Epithelial cell of esophagus (primary cell): ENCODE measurements at regions not wholly inside any gene's neighbourhood (a gene's known extent, or its start where the extent isn't known, plus 50 kb on each side); places are given as distances from the start of the nearest gene placed in this dataset.

Experiments used
- DNase-seq: peaks from one replicate; pipeline ENCODE4 v3.0.0; 2010; ENCODE audit warnings: low read depth
- H3K4me3 ChIP-seq: 2 replicates; pipeline ENCODE4 v1.5.1; 2011; ENCODE audit warnings: mild to moderate bottlenecking, low read length, control low read depth
- CTCF ChIP-seq: IDR thresholded peaks from 2 replicates; pipeline ENCODE4 v1.5.1; 2011; ENCODE audit warnings: low read depth, mild to moderate bottlenecking, low read length, control low read depth, inconsistent platforms; ENCODE audit not compliant: insufficient read depth; ENCODE audit errors: missing control alignments

GRCh38 chr2:144678736-144679135 lies 158.8 kb upstream of the ZEB2 start:
- no peak for TF ChIP-seq CTCF
- H3K4me3 ChIP-seq = no peak overlapping the region
- DNase-seq = peak; percentile 48

- TF ChIP-seq CTCF = no peak
- DNase-seq = peak; percentile 81
- no peak overlapping the region for H3K4me3 ChIP-seq
Observed at GRCh38 chr2:144675731-144676130, 155.8 kb upstream of the ZEB2 start.

GRCh38 chr2:144675331-144675730 lies 155.4 kb upstream of the ZEB2 start:
- no peak for DNase-seq
- H3K4me3 ChIP-seq = no peak overlapping the region
- no peak for TF ChIP-seq CTCF

- no peak overlapping the region for H3K4me3 ChIP-seq
Observed at GRCh38 chr2:144674071-144674470, 154.2 kb upstream of the ZEB2 start.

GRCh38 chr2:144673456-144673855 lies 153.5 kb upstream of the ZEB2 start:
- no peak overlapping the region for H3K4me3 ChIP-seq
- TF ChIP-seq CTCF = no peak
- no peak for DNase-seq

More at GRCh38 chr2:144674071-144674470, 154.2 kb upstream of the ZEB2 start:
- no peak for DNase-seq
- no peak for TF ChIP-seq CTCF

- no peak for TF ChIP-seq CTCF
- no peak overlapping the region for H3K4me3 ChIP-seq
- DNase-seq = peak; percentile 52
Observed at GRCh38 chr2:144671695-144672455, 152.0 kb upstream of the ZEB2 start.

- DNase-seq = no peak
- H3K4me3 ChIP-seq = no peak overlapping the region
- no peak for TF ChIP-seq CTCF
Observed at GRCh38 chr2:144670738-144671137, 150.8 kb upstream of the ZEB2 start.
